GM12891 (cell line): ENCODE measurements at regions not wholly inside any gene's neighbourhood (a gene's known extent, or its start where the extent isn't known, plus 50 kb on each side); places are given as distances from the start of the nearest gene placed in this dataset.
A peak's percentile ranks its signal among the peaks of the same experiment; 100 is the strongest.
"Not testable (repeated sequence)": the region's sequence is repeated elsewhere in the genome, so short reads cannot be mapped to it uniquely, and the experiment has no call there.

Experiments
- DNase-seq: peaks from one replicate; pipeline ENCODE4 v3.0.0; 2011; ENCODE audit warnings: low spot score; ENCODE audit not compliant: insufficient read length
- FAIRE-seq: peaks from 2 replicates; lab custom pipeline; 2011; peaks lifted over from hg19 to GRCh38; lab: Jason Lieb, UNC
- PAX5 ChIP-seq: IDR thresholded peaks from 2 replicates; pipeline ENCODE4 v1.6.1; 2011; ENCODE audit warnings: low read length, moderate library complexity, mild to moderate bottlenecking; ENCODE audit not compliant: insufficient read depth, severe bottlenecking
- POLR2A ChIP-seq: IDR thresholded peaks from 2 replicates; pipeline ENCODE4 v1.6.1; 2011; ENCODE audit warnings: low read depth, low read length, control low read depth
- POLR2AphosphoS5 ChIP-seq: IDR thresholded peaks from 2 replicates; pipeline ENCODE4 v1.6.1; 2011; ENCODE audit warnings: low read depth, low read length, control low read depth
- POU2F2 ChIP-seq: IDR thresholded peaks from 2 replicates; pipeline ENCODE4 v1.6.1; 2011; ENCODE audit warnings: low read depth, mild to moderate bottlenecking, control low read depth, low read length, moderate library complexity
- SPI1 ChIP-seq: IDR thresholded peaks from 2 replicates; pipeline ENCODE4 v1.6.1; 2011; ENCODE audit warnings: low read depth, low read length, control low read depth
- TAF1 ChIP-seq: IDR thresholded peaks from 2 replicates; pipeline ENCODE4 v1.6.1; 2011; ENCODE audit warnings: low read depth, low read length, control low read depth

DNA sequence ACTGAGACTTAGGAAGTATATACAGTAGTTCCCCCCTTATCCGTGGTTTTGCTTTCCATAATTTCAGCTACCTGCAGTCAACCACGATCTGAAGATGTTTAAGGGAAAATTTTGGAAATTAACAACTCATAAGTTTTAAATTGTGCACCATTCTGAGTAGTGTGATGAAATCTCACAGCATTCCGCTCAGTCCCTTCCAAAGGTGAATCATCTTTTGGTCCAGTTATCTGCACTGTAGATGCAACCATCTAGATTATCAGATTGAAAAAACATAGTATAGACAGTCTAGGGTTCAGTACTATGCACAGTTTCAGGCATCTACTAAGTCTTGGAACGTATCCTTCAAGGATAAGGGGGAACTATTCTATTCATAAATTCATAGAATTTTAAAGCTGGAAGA, 109.0 kb downstream of the ANXA3 start:
- no peak for FAIRE-seq
- DNase-seq: no peak
- TF ChIP-seq POLR2AphosphoS5: no peak
- TF ChIP-seq PAX5: no peak
- no peak for TF ChIP-seq POU2F2
- TF ChIP-seq SPI1: no peak
- TF ChIP-seq POLR2A: no peak
- TF ChIP-seq TAF1: no peak

- FAIRE-seq (no peak), DNase-seq (no peak)
- TF ChIP-seq POLR2A: no peak
- TF ChIP-seq POLR2AphosphoS5: no peak
- no peak for TF ChIP-seq SPI1
- TF ChIP-seq POU2F2: no peak
- TF ChIP-seq TAF1: no peak
- no peak for TF ChIP-seq PAX5
Observed at GRCh38 chr4:78661086-78661690, 109.6 kb downstream of the ANXA3 start.

DNA sequence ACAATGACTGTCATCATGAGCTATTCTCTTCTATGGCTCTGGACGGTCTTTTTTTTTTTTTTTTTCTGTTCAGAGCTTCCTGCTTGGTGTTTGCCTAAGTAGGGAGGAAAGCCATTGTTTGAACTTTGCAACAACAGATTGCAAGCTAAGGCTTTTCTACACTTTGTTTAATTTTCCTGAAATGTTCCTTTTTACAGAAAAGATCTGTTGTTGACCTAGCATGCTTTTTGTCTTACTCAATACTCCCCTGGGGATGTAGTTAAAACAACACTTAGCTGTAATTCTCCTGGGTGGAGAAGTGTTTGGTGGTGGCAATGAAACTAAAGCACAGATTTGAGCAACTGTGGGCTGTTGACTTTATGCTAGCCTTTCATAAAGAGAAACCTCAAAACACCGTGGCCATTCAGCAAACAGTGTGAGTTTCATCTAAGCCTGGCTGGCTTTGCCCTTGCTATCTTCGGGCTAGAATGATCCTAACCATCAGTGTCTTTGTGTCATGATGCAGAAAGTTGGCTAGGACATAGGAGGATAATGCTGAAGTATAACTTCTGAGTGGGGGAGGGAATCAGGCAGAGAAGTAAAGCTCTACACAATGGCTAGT, 110.5 kb downstream of the ANXA3 start:
- no peak for DNase-seq
- TF ChIP-seq POU2F2: no peak
- no peak for TF ChIP-seq TAF1
- no peak for TF ChIP-seq POLR2AphosphoS5
- TF ChIP-seq POLR2A: no peak
- no peak for TF ChIP-seq PAX5
- no peak for TF ChIP-seq SPI1
- FAIRE-seq: peak; percentile 94

- TF ChIP-seq PAX5 (no peak), POLR2A (no peak), POLR2AphosphoS5 (no peak), TAF1 (no peak), SPI1 (no peak)
- DNase-seq (no peak), FAIRE-seq (no peak)
Observed at GRCh38 chr4:78662658-78663057, 111.1 kb downstream of the ANXA3 start.

GRCh38 chr4:78664296-78664695, 111.9 kb upstream of the BMP2K start:
- not testable (repeated sequence) for FAIRE-seq, DNase-seq

- TF ChIP-seq SPI1 (no peak), PAX5 (no peak), POU2F2 (no peak), POLR2AphosphoS5 (no peak)
- no peak for FAIRE-seq
- DNase-seq: no peak
Observed at GRCh38 chr4:78665216-78665770, 110.9 kb upstream of the BMP2K start.

DNA sequence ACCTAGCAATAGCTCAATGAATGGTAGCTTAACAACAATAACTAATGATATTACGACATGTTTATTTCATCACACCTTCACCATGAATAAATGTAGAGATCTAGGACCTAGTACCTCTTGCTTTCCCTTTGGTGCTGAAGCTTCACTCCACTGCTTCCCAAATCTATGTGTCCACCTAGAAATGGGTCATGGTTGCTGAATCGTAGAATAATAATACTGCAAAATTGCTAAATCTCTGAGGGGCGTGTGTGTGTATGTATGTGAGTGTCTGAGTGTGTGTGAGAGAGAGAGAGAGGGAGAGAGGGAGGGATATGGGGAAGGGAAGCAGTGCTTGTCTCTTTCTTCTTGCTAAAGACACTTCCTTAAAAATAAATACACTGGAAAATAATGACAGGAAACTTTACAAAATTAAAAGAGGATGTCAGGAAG, 109.3 kb upstream of the BMP2K start:
- DNase-seq (no peak), FAIRE-seq (peak; percentile 67)
- TF ChIP-seq TAF1: no peak

DNA sequence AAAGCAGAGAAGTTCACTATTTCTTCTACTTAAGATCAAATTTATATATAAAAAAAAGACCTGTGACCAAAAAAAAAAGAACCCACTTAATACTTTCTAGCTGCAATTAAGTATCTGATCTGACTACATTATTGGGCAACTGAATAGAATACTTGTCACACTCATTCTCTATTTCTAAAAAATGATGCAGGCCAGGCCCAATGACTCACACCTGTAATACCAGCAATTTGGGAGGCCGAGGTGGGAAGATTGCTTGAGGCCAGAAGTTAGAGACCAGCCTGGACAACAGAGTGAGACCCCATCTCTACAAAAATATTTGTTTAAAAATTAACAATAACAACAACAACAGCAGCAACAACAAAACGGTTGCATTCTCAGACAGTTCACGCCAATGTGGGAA, 108.8 kb upstream of the BMP2K start:
- no peak for DNase-seq
- TF ChIP-seq TAF1 (no peak), POU2F2 (no peak), POLR2A (no peak), PAX5 (no peak), SPI1 (no peak), POLR2AphosphoS5 (no peak)
- FAIRE-seq: peak; percentile 52

DNA sequence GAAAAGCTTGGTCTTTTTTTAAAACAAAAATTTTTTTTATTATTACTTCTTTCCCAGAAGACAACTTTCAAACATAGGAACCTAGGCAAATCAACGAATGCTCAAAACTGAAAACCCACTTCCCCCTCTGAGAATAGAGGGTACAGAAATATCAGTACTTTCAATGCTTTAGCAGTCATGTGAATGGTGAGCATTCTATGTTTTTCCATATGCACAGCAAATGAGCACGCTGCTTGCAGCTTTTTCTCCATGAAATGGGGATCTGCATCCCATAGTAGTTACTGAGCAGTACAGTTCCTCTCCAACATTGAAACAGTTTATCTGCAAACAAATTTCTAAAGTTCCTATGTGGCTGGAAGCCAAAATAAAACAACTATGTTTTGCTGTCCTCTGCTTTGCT, 108.4 kb upstream of the BMP2K start:
- peak; percentile 82 for TF ChIP-seq SPI1
- no peak for TF ChIP-seq POU2F2
- peak; percentile 75 for FAIRE-seq
- DNase-seq: no peak

- TF ChIP-seq POLR2AphosphoS5: no peak
- TF ChIP-seq POLR2A: no peak
- no peak for TF ChIP-seq SPI1
- TF ChIP-seq TAF1: no peak
- TF ChIP-seq PAX5: no peak
- no peak for TF ChIP-seq POU2F2
- FAIRE-seq (peak; percentile 71), DNase-seq (no peak)
Observed at GRCh38 chr4:78669453-78669852, 106.7 kb upstream of the BMP2K start.
